ENCODE measurements at regions not wholly inside any gene's neighbourhood (a gene's known extent, or its start where the extent isn't known, plus 50 kb on each side); places are given as distances from the start of the nearest gene placed in this dataset.

DNA sequence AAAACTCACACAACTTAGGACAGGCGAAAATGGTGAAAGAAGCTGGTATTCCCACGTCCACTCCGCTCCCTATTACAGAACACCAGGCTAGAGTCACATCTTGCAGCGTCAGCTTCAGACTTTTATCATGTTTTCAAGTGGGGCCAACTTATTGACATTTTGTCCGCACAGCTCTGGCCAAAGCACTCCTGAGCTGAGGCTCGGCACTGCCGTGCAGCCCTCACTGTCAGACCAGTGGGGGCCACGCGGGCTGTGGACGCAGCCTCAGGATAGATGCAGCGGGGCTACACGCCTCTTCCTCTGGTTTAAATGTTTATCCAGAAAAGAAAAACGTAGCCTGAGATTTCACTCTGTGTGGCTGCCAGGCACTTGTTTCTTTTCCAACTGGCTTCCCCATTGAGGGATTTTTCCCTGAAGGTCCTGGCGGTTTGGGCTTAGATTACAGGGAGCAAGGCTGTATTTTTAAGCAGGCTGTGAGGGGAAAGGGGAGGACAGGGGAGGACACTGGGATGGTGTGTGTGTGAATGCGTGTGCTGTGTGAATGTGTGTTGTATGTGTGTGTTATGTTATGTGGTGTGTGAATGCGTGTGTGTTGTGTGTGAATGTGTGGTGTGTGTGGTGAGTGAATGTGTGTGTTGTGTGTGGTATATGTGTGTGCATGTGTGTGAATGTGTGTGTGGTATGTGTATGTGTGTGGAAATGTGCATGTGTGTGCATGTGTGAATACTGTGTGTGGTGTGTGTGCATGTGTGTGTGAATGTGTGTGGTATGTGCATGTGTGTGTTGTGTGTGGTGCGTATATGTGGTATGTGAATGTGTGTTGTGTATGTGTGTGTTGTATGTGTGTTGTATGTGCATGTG, 267.6 kb downstream of the DCDC2C start:
- TF ChIP-seq POLR2A (IDR thresholded peaks at IDR 0.05; ENCODE audit: low read length) (no peak), GATA1 (IDR thresholded peaks at IDR 0.05; ENCODE audit: low read depth, low read length) (no peak)
- DNase-seq: no peak

DNA sequence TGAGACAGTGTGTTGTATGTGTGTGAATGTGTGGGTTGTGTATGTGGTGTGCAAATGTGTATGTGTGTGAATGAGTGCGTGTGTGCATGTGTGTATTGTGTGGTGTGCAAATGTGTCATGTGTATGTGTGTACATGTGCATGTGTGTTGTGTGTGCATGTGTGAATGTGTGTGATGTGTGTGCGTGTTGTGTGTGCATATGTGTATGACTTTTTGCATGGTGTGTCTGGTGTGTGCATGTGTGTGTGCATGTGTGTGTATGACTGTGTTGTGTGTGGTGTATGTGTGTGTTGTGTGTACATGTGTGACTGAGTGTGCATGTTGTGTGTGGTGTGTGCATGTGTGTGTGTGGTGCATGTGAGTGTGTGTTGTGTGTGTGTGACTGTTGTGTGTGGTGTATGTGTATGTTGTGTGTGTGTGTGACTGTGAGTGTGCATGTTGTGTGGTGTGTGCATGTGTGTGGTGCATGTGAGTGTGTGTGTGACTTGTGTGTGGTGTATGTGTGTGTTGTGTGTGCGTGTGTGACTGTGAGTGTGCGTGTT, 268.3 kb downstream of the DCDC2C start:
- DNase-seq: no peak
- TF ChIP-seq POLR2A (IDR thresholded peaks at IDR 0.05; ENCODE audit: low read length) (no peak), GATA1 (IDR thresholded peaks at IDR 0.05; ENCODE audit: low read depth, low read length) (no peak)

DNA sequence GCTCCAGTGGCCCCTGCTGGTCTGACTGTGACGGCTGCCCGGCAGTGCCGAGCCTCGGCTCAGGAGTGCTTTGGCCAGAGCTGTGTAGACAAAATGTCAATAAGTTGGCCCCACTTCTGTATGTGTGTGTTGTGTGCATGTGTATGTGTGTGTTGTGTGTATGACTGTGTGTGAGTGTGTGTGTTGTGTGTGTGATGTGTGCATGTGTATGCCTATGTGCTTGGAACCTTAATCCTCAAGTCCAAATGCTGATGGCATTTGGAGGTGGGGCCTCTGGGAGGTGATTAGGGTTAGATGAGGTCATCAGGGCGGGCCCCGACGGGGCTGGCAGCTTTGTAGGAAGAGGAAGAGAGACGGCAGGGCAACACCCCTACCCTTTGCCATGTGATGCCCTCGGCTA, 269.0 kb downstream of the DCDC2C start:
- no peak for TF ChIP-seq POLR2A (IDR thresholded peaks at IDR 0.05; ENCODE audit: low read length)
- TF ChIP-seq GATA1 (IDR thresholded peaks at IDR 0.05; ENCODE audit: low read depth, low read length): no peak
- no peak for DNase-seq

DNA sequence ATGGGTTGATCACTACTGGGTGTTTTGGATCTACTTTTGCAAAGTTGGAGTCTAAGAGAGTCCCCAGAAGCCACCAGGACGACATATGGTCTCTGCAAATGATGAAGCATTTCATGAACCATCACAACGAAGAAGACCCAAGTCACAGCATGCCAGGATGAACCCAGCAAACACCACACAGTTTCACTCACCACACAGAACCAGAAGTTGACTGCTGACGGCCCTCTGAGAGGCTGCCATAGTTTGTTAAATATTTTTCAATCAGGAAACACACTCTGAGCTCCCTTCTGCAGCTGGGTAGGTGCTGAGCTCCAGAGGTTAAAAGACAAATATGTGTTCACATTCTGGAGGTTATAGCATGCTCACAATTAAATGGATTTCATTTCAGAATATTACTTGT, 271.4 kb downstream of the DCDC2C start:
- TF ChIP-seq POLR2A (IDR thresholded peaks at IDR 0.05; ENCODE audit: low read length): no peak
- no peak for TF ChIP-seq GATA1 (IDR thresholded peaks at IDR 0.05; ENCODE audit: low read depth, low read length)
- no peak for DNase-seq

DNA sequence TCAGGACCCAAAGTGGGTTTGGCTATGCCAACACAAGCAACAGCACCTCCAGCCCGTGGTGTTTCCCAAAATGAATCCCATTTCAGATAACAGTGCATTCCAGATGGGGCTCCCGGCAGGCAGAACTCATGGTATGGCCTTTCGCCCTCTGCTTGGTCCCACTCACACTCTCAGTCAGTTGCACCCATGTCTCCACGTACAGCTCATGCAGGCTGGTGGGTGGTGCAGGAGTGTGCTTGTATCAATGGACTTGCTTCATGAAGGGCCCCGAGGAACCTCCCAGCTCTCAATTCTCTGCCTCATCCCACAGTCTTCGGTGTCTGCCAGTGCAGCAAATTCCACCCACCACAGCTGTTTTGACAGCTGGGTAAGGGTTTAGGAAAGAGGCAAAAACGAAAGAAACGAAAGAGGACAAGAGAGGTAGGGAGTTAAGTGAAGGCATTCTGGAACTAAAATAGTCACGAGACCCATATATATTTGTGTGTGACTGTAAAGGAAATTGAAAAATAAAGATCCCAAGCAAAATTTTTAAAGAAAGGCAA, 278.1 kb downstream of the DCDC2C start:
- TF ChIP-seq POLR2A (IDR thresholded peaks at IDR 0.05; ENCODE audit: low read length) (no peak), GATA1 (IDR thresholded peaks at IDR 0.05; ENCODE audit: low read depth, low read length) (no peak)

DNA sequence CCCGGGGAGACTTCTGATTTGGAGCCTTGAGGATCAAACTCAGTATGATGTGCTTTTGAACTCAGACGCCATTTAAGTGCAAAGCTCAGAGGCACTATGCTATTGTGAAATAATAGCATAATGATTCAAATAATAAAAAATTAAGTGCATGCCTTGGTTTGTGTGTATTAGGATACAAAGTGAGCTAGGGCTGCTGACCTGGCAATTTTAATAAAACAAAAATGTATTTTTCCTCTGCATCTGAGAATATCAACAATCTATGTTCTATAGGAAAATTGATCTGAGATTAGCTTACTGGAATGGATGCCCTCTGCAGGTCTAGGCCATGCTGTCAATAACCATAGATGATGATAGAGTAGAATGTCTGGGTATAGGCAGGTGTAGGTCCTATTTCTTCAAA, 278.8 kb downstream of the DCDC2C start:
- TF ChIP-seq GATA1 (IDR thresholded peaks at IDR 0.05; ENCODE audit: low read depth, low read length) (no peak), POLR2A (IDR thresholded peaks at IDR 0.05; ENCODE audit: low read length) (no peak)
- no peak for DNase-seq

More for the DNA sequence above, 278.1 kb downstream of the DCDC2C start:
- no peak for DNase-seq

DNA sequence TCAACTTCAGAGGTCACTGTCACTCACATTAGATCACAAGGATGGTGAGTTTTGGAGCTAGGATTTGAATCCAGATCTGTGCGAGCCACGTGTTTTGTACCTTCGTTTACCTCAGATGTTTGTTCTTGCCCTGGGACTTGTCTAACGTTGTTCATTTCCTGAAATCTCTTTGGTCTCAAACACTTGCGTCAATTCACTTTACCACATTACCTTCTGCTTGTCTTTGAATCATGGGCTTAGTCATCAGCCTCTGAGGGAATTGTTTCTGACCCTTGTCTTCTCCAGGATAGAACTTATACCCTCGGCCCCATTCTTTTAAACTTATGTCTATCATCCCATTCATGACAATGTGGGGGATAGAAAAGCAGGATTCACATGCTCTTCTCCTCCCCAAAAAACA, 282.7 kb downstream of the DCDC2C start:
- TF ChIP-seq GATA1 (IDR thresholded peaks at IDR 0.05; ENCODE audit: low read depth, low read length): no peak
- TF ChIP-seq POLR2A (IDR thresholded peaks at IDR 0.05; ENCODE audit: low read length): no peak
- DNase-seq: no peak

DNA sequence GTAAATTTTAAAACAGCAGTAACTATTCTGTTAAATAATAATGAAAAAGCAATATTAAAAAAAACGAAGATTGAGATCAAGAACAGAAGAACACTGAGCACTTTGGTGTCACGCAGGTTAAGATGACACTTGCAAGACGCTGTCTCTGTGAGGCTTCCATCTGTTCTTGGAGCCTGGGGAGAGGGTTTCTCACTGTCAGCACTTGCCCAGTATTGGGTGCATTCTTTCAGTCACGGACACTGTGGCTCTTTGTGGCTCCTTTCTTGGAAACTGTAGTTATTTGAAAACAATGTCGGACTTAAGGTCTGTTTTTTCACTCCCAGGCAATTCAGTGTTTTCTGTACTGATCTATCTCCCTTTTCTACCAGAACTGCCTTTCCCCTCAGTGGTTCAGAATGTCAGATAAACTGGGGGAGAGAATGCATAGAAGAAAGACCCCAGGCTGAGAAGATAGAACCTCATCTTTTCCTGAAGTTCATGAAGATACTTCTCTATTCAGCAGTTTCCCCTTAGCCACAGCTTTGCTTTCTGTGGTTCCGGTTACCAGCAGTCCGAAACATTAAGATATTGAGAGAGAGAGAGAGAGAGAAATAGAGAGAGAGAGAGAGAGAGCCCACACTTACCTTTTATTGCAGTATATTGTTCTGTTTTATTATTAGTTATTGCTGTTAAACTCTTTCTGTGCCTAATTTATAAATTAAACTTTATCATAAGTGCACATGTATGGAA, 283.3 kb downstream of the DCDC2C start:
- no peak for DNase-seq
- TF ChIP-seq GATA1 (IDR thresholded peaks at IDR 0.05; ENCODE audit: low read depth, low read length): no peak
- TF ChIP-seq POLR2A (IDR thresholded peaks at IDR 0.05; ENCODE audit: low read length): no peak

DNA sequence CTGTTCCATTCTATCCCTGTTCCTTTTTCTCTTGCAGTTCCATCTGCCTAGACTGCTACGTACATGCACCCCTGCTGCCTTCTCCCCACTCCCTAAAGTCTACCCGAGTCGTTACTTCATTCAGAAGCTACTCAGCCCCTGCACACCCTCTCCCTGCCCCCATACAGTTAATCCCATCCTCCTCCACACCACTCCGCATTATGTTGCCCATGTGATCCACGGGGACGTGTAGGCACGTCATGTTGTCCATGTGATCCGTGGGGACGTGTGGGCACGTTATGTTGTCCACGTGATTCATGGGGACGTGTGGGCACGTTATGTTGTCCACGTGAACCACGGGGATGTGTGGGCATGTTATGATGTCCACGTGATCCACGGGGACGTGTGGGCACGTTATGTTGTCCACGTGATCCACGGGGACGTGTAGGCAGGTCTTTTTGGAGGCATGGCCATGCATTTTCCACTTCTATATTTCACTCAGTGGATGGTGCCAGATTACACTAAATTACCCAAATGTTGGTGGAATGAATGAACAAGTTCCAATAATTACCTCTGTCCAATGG, 299.5 kb downstream of the DCDC2C start:
- DNase-seq: no peak
- TF ChIP-seq POLR2A (IDR thresholded peaks at IDR 0.05; ENCODE audit: low read length) (no peak), GATA1 (IDR thresholded peaks at IDR 0.05; ENCODE audit: low read depth, low read length) (no peak)

DNA sequence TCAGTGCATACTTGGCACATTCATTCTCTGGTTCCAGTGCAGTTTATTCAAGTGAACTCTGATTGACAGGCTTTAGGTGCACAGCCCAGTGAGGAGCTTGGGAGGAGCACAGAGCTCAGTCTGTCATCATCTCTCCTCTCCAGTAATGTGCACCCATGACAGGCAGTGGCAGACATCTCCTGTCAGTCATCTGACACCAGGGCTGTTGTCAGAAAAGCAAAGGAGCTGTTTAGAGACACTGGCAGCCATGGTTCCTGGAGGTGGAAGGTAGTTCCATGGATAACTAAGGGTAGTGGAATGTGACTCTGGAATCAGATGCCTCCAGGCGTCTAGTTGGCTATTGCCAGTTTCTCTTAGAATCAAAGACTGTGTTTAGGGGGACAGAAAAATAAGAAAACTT, 308.8 kb downstream of the DCDC2C start:
- TF ChIP-seq GATA1 (IDR thresholded peaks at IDR 0.05; ENCODE audit: low read depth, low read length): no peak
- no peak for DNase-seq

DNA sequence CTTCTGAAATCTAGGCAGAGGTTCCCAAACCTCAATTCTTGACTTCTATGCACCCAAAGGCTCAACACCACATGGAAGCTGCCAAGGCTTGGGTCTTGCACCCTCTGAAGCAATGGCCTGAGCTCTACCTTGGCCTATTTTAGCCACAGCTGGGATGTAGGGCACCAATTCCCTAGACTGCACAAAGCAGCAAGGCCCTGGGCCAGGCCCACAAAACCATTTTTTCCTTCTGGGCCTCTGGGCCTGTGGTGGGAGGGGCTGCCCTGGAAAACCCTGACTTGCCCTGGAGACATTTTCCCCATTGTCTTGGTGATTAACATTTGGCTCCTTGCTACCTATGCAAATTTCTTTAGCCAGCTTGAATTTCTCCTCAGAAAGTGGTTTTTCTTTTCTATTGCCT, 315.2 kb downstream of the DCDC2C start:
- DNase-seq: no peak
- TF ChIP-seq POLR2A (IDR thresholded peaks at IDR 0.05; ENCODE audit: low read length): no peak
- TF ChIP-seq GATA1 (IDR thresholded peaks at IDR 0.05; ENCODE audit: low read depth, low read length): no peak

DNA sequence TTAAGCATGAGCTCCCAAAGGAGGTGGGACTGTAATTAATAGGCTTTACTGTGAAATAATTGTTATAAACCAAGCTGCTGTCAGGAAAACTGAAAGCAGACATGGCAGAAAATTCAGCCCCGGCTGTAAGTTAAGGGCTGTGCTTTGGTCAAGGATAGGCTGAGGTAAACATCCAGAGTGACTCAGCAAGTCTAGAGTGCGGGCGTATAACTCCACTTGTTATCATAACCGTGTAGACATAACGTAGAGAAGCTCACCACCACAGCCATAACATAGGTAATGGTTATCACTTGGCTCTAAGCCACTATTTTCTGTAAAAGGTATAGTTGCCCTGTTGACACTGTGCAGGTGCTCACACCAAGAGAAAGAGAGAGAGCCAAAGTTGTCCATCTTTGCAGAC, 316.8 kb downstream of the DCDC2C start:
- no peak for TF ChIP-seq GATA1 (IDR thresholded peaks at IDR 0.05; ENCODE audit: low read depth, low read length)
- TF ChIP-seq POLR2A (IDR thresholded peaks at IDR 0.05; ENCODE audit: low read length): no peak
- no peak for DNase-seq

DNA sequence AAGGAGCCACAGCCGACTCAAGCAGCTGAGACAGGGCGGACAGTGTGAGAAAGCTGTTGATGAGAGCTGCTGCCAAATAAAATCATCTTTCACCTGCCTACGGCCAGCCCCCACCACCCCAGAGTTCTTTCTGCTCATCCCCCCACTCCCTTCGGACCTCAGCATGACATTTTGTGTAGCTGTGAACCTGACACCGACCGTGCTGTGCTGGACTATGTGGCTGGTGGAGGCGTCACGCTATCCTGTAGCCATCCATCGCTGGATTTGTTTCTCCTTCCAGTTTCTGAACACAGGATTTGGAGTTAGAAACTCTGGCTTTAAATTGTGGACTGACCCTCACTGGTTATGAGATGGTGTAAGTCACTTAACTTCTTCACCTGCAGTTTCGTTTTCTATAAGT, 317.3 kb downstream of the DCDC2C start:
- no peak for TF ChIP-seq GATA1 (IDR thresholded peaks at IDR 0.05; ENCODE audit: low read depth, low read length)
- TF ChIP-seq POLR2A (IDR thresholded peaks at IDR 0.05; ENCODE audit: low read length): no peak

DNA sequence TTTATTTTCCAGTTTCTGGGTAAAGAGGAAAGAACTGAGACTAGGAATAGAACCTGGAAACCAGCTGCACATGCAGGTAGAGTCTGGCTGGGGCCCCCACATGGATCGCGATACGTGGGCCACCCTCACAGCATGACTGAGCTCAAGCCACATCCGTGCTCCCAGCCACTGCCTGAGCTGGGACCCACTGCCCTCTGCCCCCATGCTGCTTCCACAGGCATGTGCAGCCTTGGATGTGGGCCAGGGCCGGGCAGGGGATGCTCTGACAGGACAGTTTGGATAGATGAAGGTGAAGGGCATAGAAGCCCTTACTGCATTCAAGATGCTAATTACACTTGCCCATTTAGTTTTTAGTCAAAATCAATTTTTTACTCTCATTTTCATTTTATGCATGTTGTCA, 321.2 kb downstream of the DCDC2C start:
- TF ChIP-seq GATA1 (IDR thresholded peaks at IDR 0.05; ENCODE audit: low read depth, low read length) (no peak), POLR2A (IDR thresholded peaks at IDR 0.05; ENCODE audit: low read length) (no peak)
- DNase-seq: no peak

More for the DNA sequence above, 317.3 kb downstream of the DCDC2C start:
- DNase-seq: no peak
